AG04449 (cell line): ENCODE measurements at regions not wholly inside any gene's neighbourhood (a gene's known extent, or its start where the extent isn't known, plus 50 kb on each side); places are given as distances from the start of the nearest gene placed in this dataset.

ENCODE experiments used
- CTCF ChIA-PET: fragments of 350-600 bp; formaldehyde crosslinking; extraction: SDS; loops from one replicate; lab custom pipeline; 2021; ENCODE audit warnings: antibody characterized with exemption; lab: Yijun Ruan, JAX
- POLR2A ChIA-PET: fragments of 400-600, 350-600 bp; formaldehyde crosslinking; extraction: SDS; loops from one replicate; lab custom pipeline; 2020; ENCODE audit warnings: antibody characterized with exemption, inconsistent platforms; lab: Yijun Ruan, JAX
- DNase-seq: peaks from one replicate; pipeline ENCODE4 v3.0.0-alpha.2; 2010; ENCODE audit warnings: low read depth, low spot score
- H3K4me3 ChIP-seq: 2 replicates; pipeline ENCODE4 v1.5.1; 2011; ENCODE audit warnings: low read depth, mild to moderate bottlenecking, control low read depth, low read length
- CTCF ChIP-seq: IDR thresholded peaks from one replicate; pipeline ENCODE4 v1.5.1; 2011; ENCODE audit warnings: mild to moderate bottlenecking, moderate library complexity, low read length, control low read depth, inconsistent platforms; ENCODE audit not compliant: insufficient read depth; ENCODE audit errors: missing control alignments

- POLR2A ChIA-PET: no interaction called here
- DNase-seq: no peak
- no peak for TF ChIP-seq CTCF
- no peak overlapping the region for H3K4me3 ChIP-seq
- CTCF ChIA-PET: no interaction called here
Measured at GRCh38 chrX:1075741-1076140, 136.7 kb downstream of the CRLF2 start.

GRCh38 chrX:1075156-1075555 is 137.3 kb downstream of the CRLF2 start:
- H3K4me3 ChIP-seq: no peak overlapping the region
- no peak for DNase-seq
- ChIA-PET POLR2A (no interaction called here), CTCF (no interaction called here)
- TF ChIP-seq CTCF: no peak

GRCh38 chrX:1074755-1075154 is 137.7 kb downstream of the CRLF2 start:
- POLR2A ChIA-PET: no interaction called here
- no peak for TF ChIP-seq CTCF
- CTCF ChIA-PET: no interaction called here
- no peak overlapping the region for H3K4me3 ChIP-seq
- no peak for DNase-seq

GRCh38 chrX:1074172-1074571 is 138.3 kb downstream of the CRLF2 start:
- CTCF ChIA-PET: no interaction called here
- no peak for DNase-seq
- H3K4me3 ChIP-seq: no peak overlapping the region
- POLR2A ChIA-PET: no interaction called here
- TF ChIP-seq CTCF: no peak

DNA sequence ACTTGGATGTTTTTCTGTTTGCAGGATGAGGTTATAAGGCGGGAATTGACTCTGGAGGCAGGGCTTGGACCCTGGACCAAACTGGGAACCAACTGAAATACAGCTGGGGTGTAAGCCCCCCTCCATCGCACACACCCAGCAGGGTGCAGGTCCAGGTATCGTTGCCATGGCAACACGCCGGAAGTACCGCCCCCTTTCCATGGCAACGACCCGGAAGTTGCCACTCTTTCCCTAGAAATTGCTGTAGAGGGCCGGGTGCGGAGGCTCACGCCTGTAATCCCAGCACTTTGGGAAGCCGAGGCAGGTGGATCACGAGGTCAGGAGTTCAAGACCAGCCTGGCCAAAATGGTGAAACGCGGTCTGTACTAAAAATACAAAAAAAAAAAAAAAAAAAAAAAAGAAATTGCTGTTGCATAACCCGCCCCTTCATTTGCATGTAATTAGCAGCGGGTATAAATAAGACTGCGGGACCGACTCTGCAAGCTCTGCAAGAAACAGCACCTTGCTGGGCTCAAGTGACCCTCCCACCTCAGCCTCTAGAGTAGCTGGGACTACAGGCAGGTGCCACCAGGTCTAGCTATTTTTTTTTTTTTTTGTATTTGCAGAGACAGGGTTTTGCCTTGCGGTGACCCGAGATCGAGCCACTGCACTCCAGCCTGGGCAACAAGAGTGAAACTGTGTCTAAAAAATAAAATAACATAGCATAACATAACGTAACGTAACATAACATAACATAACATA is 139.6 kb downstream of the CRLF2 start:
- CTCF ChIA-PET: no interaction called here
- POLR2A ChIA-PET: no interaction called here
- TF ChIP-seq CTCF: no peak
- DNase-seq: no peak
- H3K4me3 ChIP-seq: no peak overlapping the region

DNA sequence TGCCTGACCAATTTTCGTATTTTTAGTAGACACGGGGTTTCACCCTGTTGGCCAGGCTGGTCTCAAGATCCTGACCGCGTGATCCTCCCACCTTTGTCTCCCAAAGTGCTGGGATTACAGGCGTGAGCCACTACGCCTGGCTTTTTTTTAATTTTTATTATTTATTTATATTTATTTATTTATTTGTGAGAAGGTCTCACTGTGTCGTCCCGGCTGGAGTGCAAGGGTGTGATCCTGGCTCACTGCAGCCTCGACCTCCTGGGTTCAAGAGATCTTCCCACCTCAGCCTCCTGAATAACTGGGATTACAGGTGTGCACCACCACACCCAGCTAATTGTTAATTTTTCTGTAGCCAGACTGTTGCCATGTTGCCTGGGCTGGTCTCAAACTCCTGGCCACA is 141.1 kb downstream of the CRLF2 start:
- H3K4me3 ChIP-seq: no peak overlapping the region
- DNase-seq: no peak
- CTCF ChIA-PET: no interaction called here

More for the DNA sequence above, 141.1 kb downstream of the CRLF2 start:
- TF ChIP-seq CTCF: no peak
- POLR2A ChIA-PET: no interaction called here
